ENCODE measurements at regions not wholly inside any gene's neighbourhood (a gene's known extent, or its start where the extent isn't known, plus 50 kb on each side); places are given as distances from the start of the nearest gene placed in this dataset.
A peak's percentile ranks its signal among the peaks of the same experiment; 100 is the strongest.

GRCh38 chr20:60361761-60362395 is 403.7 kb downstream of the CDH26 start:
- H3K36me3 ChIP-seq (ENCODE audit: control insufficient read depth in 2 of 2, insufficient read depth in 2 of 2, low read length in 1 of 2), result no peaks in the 10 kb centered on the region
- H3K9me3 ChIP-seq (ENCODE audit: control insufficient read depth in 2 of 2, insufficient read depth in 1 of 2, low read length in 1 of 2), result no peaks in the 10 kb centered on the region
- no peaks in the 10 kb centered on the region for H3K27me3 ChIP-seq (ENCODE audit: control insufficient read depth in 2 of 2, insufficient read depth in 1 of 2, low read length in 1 of 2)
- no peaks in the 10 kb centered on the region for H3K4me1 ChIP-seq (ENCODE audit: control insufficient read depth in 2 of 2, insufficient read depth in 2 of 2, low read length in 2 of 2)
- DNase-seq (ENCODE audit: low read depth in 6 of 9, low spot score in 9 of 9), result no peak
- WGBS, result 90% methylated on average over 10 of the region's 10 CpGs
- H3K4me3 ChIP-seq (ENCODE audit: low read length in 2 of 2), result no peak overlapping the region
- no peak overlapping the region for H3K27ac ChIP-seq (ENCODE audit: low read depth in 1 of 2, low read length in 1 of 2)

- 86% methylated on average over 5 of the region's 5 CpGs for WGBS
- DNase-seq (ENCODE audit: low read depth in 6 of 9, low spot score in 9 of 9), result no peak
- no peaks in the 10 kb centered on the region for H3K9me3 ChIP-seq (ENCODE audit: control insufficient read depth in 2 of 2, insufficient read depth in 1 of 2, low read length in 1 of 2)
Observed at GRCh38 chr20:60362531-60362930, 404.3 kb downstream of the CDH26 start.

GRCh38 chr20:60363698-60364097 is 405.5 kb downstream of the CDH26 start:
- Histone ChIP-seq H3K9me3 (ENCODE audit: control insufficient read depth in 2 of 2, insufficient read depth in 1 of 2, low read length in 1 of 2) (no peaks in the 10 kb centered on the region), H3K36me3 (ENCODE audit: control insufficient read depth in 2 of 2, insufficient read depth in 2 of 2, low read length in 1 of 2) (no peaks in the 10 kb centered on the region), H3K27me3 (ENCODE audit: control insufficient read depth in 2 of 2, insufficient read depth in 1 of 2, low read length in 1 of 2) (no peaks in the 10 kb centered on the region), H3K4me3 (ENCODE audit: low read length in 2 of 2) (no peak overlapping the region), H3K27ac (ENCODE audit: low read depth in 1 of 2, low read length in 1 of 2) (no peak overlapping the region), H3K4me1 (ENCODE audit: control insufficient read depth in 2 of 2, insufficient read depth in 2 of 2, low read length in 2 of 2) (no peaks in the 10 kb centered on the region)
- no peak for DNase-seq (ENCODE audit: low read depth in 6 of 9, low spot score in 9 of 9)
- 90% methylated on average over 12 of the region's 12 CpGs for WGBS

More at GRCh38 chr20:60362531-60362930, 404.3 kb downstream of the CDH26 start:
- no peaks in the 10 kb centered on the region for H3K36me3 ChIP-seq (ENCODE audit: control insufficient read depth in 2 of 2, insufficient read depth in 2 of 2, low read length in 1 of 2)
- H3K27me3 ChIP-seq (ENCODE audit: control insufficient read depth in 2 of 2, insufficient read depth in 1 of 2, low read length in 1 of 2), result no peaks in the 10 kb centered on the region
- H3K4me1 ChIP-seq (ENCODE audit: control insufficient read depth in 2 of 2, insufficient read depth in 2 of 2, low read length in 2 of 2), result no peaks in the 10 kb centered on the region
- H3K4me3 ChIP-seq (ENCODE audit: low read length in 2 of 2), result no peak overlapping the region
- H3K27ac ChIP-seq (ENCODE audit: low read depth in 1 of 2, low read length in 1 of 2), result no peak overlapping the region

GRCh38 chr20:60365064-60365666 is 406.9 kb downstream of the CDH26 start:
- Histone ChIP-seq H3K9me3 (ENCODE audit: control insufficient read depth in 2 of 2, insufficient read depth in 1 of 2, low read length in 1 of 2) (no peaks in the 10 kb centered on the region), H3K4me3 (ENCODE audit: low read length in 2 of 2) (no peak overlapping the region), H3K27ac (ENCODE audit: low read depth in 1 of 2, low read length in 1 of 2) (no peak overlapping the region), H3K36me3 (ENCODE audit: control insufficient read depth in 2 of 2, insufficient read depth in 2 of 2, low read length in 1 of 2) (no peaks in the 10 kb centered on the region), H3K27me3 (ENCODE audit: control insufficient read depth in 2 of 2, insufficient read depth in 1 of 2, low read length in 1 of 2) (no peaks in the 10 kb centered on the region), H3K4me1 (ENCODE audit: control insufficient read depth in 2 of 2, insufficient read depth in 2 of 2, low read length in 2 of 2) (no peaks in the 10 kb centered on the region)
- peak in 4 of 9 donors; percentile 13 to 45 (median 27) for DNase-seq (ENCODE audit: low read depth in 6 of 9, low spot score in 9 of 9)
- WGBS, result 88% methylated on average over 8 of the region's 8 CpGs

- H3K4me3 ChIP-seq (ENCODE audit: low read length in 2 of 2), result no peak overlapping the region
- 84% methylated on average over 7 of the region's 7 CpGs for WGBS
Observed at GRCh38 chr20:60365882-60366281, 407.7 kb downstream of the CDH26 start.

GRCh38 chr20:60371384-60371783 is 413.2 kb downstream of the CDH26 start:
- DNase-seq (ENCODE audit: low read depth in 6 of 9, low spot score in 9 of 9), result no peak
- 87% methylated on average over 6 of the region's 6 CpGs for WGBS
- Histone ChIP-seq H3K27me3 (ENCODE audit: control insufficient read depth in 2 of 2, insufficient read depth in 1 of 2, low read length in 1 of 2) (no peaks in the 10 kb centered on the region), H3K27ac (ENCODE audit: low read depth in 1 of 2, low read length in 1 of 2) (no peak overlapping the region), H3K4me3 (ENCODE audit: low read length in 2 of 2) (no peak overlapping the region), H3K9me3 (ENCODE audit: control insufficient read depth in 2 of 2, insufficient read depth in 1 of 2, low read length in 1 of 2) (no peaks in the 10 kb centered on the region), H3K4me1 (ENCODE audit: control insufficient read depth in 2 of 2, insufficient read depth in 2 of 2, low read length in 2 of 2) (peaks cover 6 to 7% of the 10 kb centered on the region in 2 donors), H3K36me3 (ENCODE audit: control insufficient read depth in 2 of 2, insufficient read depth in 2 of 2, low read length in 1 of 2) (no peaks in the 10 kb centered on the region)

More at GRCh38 chr20:60365882-60366281, 407.7 kb downstream of the CDH26 start:
- no peaks in the 10 kb centered on the region for H3K9me3 ChIP-seq (ENCODE audit: control insufficient read depth in 2 of 2, insufficient read depth in 1 of 2, low read length in 1 of 2)
- no peaks in the 10 kb centered on the region for H3K27me3 ChIP-seq (ENCODE audit: control insufficient read depth in 2 of 2, insufficient read depth in 1 of 2, low read length in 1 of 2)
- H3K27ac ChIP-seq (ENCODE audit: low read depth in 1 of 2, low read length in 1 of 2), result no peak overlapping the region
- no peaks in the 10 kb centered on the region for H3K36me3 ChIP-seq (ENCODE audit: control insufficient read depth in 2 of 2, insufficient read depth in 2 of 2, low read length in 1 of 2)
- no peak for DNase-seq (ENCODE audit: low read depth in 6 of 9, low spot score in 9 of 9)
- no peaks in the 10 kb centered on the region for H3K4me1 ChIP-seq (ENCODE audit: control insufficient read depth in 2 of 2, insufficient read depth in 2 of 2, low read length in 2 of 2)

- Histone ChIP-seq H3K4me3 (ENCODE audit: low read length in 2 of 2) (no peak overlapping the region), H3K4me1 (ENCODE audit: control insufficient read depth in 2 of 2, insufficient read depth in 2 of 2, low read length in 2 of 2) (peaks cover 6 to 7% of the 10 kb centered on the region in 2 donors), H3K27me3 (ENCODE audit: control insufficient read depth in 2 of 2, insufficient read depth in 1 of 2, low read length in 1 of 2) (no peaks in the 10 kb centered on the region), H3K36me3 (ENCODE audit: control insufficient read depth in 2 of 2, insufficient read depth in 2 of 2, low read length in 1 of 2) (no peaks in the 10 kb centered on the region), H3K9me3 (ENCODE audit: control insufficient read depth in 2 of 2, insufficient read depth in 1 of 2, low read length in 1 of 2) (no peaks in the 10 kb centered on the region), H3K27ac (ENCODE audit: low read depth in 1 of 2, low read length in 1 of 2) (no peak overlapping the region)
- WGBS, result 97% methylated on average over 1 of the region's 1 CpG
- no peak for DNase-seq (ENCODE audit: low read depth in 6 of 9, low spot score in 9 of 9)
Observed at GRCh38 chr20:60372275-60372674, 414.1 kb downstream of the CDH26 start.

GRCh38 chr20:60372822-60373221 is 414.6 kb downstream of the CDH26 start:
- no peak overlapping the region for H3K27ac ChIP-seq (ENCODE audit: low read depth in 1 of 2, low read length in 1 of 2)
- peak in 5 of 9 donors; percentile 9 to 37 (median 18) for DNase-seq (ENCODE audit: low read depth in 6 of 9, low spot score in 9 of 9)
- no peaks in the 10 kb centered on the region for H3K27me3 ChIP-seq (ENCODE audit: control insufficient read depth in 2 of 2, insufficient read depth in 1 of 2, low read length in 1 of 2)
- 8% methylated on average over 4 of the region's 4 CpGs for WGBS
- H3K9me3 ChIP-seq (ENCODE audit: control insufficient read depth in 2 of 2, insufficient read depth in 1 of 2, low read length in 1 of 2), result no peaks in the 10 kb centered on the region
- peaks cover 6 to 7% of the 10 kb centered on the region in 2 donors for H3K4me1 ChIP-seq (ENCODE audit: control insufficient read depth in 2 of 2, insufficient read depth in 2 of 2, low read length in 2 of 2)
- no peaks in the 10 kb centered on the region for H3K36me3 ChIP-seq (ENCODE audit: control insufficient read depth in 2 of 2, insufficient read depth in 2 of 2, low read length in 1 of 2)
- no peak overlapping the region for H3K4me3 ChIP-seq (ENCODE audit: low read length in 2 of 2)

- Histone ChIP-seq H3K27me3 (ENCODE audit: control insufficient read depth in 2 of 2, insufficient read depth in 1 of 2, low read length in 1 of 2) (no peaks in the 10 kb centered on the region), H3K36me3 (ENCODE audit: control insufficient read depth in 2 of 2, insufficient read depth in 2 of 2, low read length in 1 of 2) (no peaks in the 10 kb centered on the region), H3K27ac (ENCODE audit: low read depth in 1 of 2, low read length in 1 of 2) (no peak overlapping the region), H3K4me3 (ENCODE audit: low read length in 2 of 2) (no peak overlapping the region), H3K4me1 (ENCODE audit: control insufficient read depth in 2 of 2, insufficient read depth in 2 of 2, low read length in 2 of 2) (no peaks in the 10 kb centered on the region), H3K9me3 (ENCODE audit: control insufficient read depth in 2 of 2, insufficient read depth in 1 of 2, low read length in 1 of 2) (no peaks in the 10 kb centered on the region)
- DNase-seq (ENCODE audit: low read depth in 6 of 9, low spot score in 9 of 9), result no peak
Observed at GRCh38 chr20:60378620-60379019, 420.4 kb downstream of the CDH26 start.

Measured in thymus (tissue), 11 donors.